Pulmonary artery endothelial cell (primary cell): ENCODE measurements at regions not wholly inside any gene's neighbourhood (a gene's known extent, or its start where the extent isn't known, plus 50 kb on each side); places are given as distances from the start of the nearest gene placed in this dataset.

Source experiments
- DNase-seq: peaks from one replicate; pipeline ENCODE4 v3.0.0-alpha.2; 2011; ENCODE audit warnings: low read depth, low spot score

- DNase-seq = no peak
Measured at GRCh38 chr1:173395762-173396161, 81.4 kb upstream of the PRDX6 start.

GRCh38 chr1:173400387-173400995, 76.6 kb upstream of the PRDX6 start:
- no peak for DNase-seq

GRCh38 chr1:173403996-173404395, 73.1 kb upstream of the PRDX6 start:
- no peak for DNase-seq

GRCh38 chr1:173405281-173405680, 71.9 kb upstream of the PRDX6 start:
- no peak for DNase-seq

GRCh38 chr1:173405834-173406233, 71.3 kb upstream of the PRDX6 start:
- DNase-seq = no peak

- no peak for DNase-seq
Measured at GRCh38 chr1:173406783-173407230, 70.3 kb upstream of the PRDX6 start.

GRCh38 chr1:173407846-173408245, 69.3 kb upstream of the PRDX6 start:
- DNase-seq = no peak

- no peak for DNase-seq
Measured at GRCh38 chr1:173408886-173409285, 68.2 kb upstream of the PRDX6 start.

GRCh38 chr1:173409613-173410012, 67.5 kb upstream of the PRDX6 start:
- DNase-seq = no peak

GRCh38 chr1:173410133-173410793, 66.9 kb upstream of the PRDX6 start:
- no peak for DNase-seq

- no peak for DNase-seq
Measured at GRCh38 chr1:173410794-173411236, 66.3 kb upstream of the PRDX6 start.

GRCh38 chr1:173411835-173412742, 65.0 kb upstream of the PRDX6 start:
- no peak for DNase-seq

- DNase-seq = no peak
Measured at GRCh38 chr1:173413271-173413707, 63.8 kb upstream of the PRDX6 start.

GRCh38 chr1:173414136-173414535, 63.0 kb upstream of the PRDX6 start:
- no peak for DNase-seq

GRCh38 chr1:173414539-173415226, 62.5 kb upstream of the PRDX6 start:
- DNase-seq = no peak

- DNase-seq = no peak
Measured at GRCh38 chr1:173415490-173415889, 61.6 kb upstream of the PRDX6 start.

- DNase-seq = no peak
Measured at GRCh38 chr1:173415905-173416450, 61.2 kb upstream of the PRDX6 start.

GRCh38 chr1:173417563-173417962, 59.6 kb upstream of the PRDX6 start:
- no peak for DNase-seq

GRCh38 chr1:173418107-173418985, 58.8 kb upstream of the PRDX6 start:
- DNase-seq = no peak

GRCh38 chr1:173420330-173420806, 56.8 kb upstream of the PRDX6 start:
- DNase-seq = peak; percentile 30
